ENCODE measurements at regions not wholly inside any gene's neighbourhood (a gene's known extent, or its start where the extent isn't known, plus 50 kb on each side); places are given as distances from the start of the nearest gene placed in this dataset.
A peak's percentile ranks its signal among the peaks of the same experiment; 100 is the strongest.

- H3K9ac ChIP-seq: no peak overlapping the region
- H2AFZ ChIP-seq (ENCODE audit: low read depth): no peak overlapping the region
- no peaks in the 10 kb centered on the region for H3F3A ChIP-seq (replicated peaks; ENCODE audit: insufficient read depth)
- H3K9me2 ChIP-seq: no peaks in the 10 kb centered on the region
- H3K27ac ChIP-seq (ENCODE audit: low read depth in 2 of 2, low read length in 1 of 2): peak overlapping the region in 1 of 2 experiments; percentile 68; a peak in 2 of 4 replicates
- TF ChIP-seq GATA2 (CRISPR knock-in tag; IDR thresholded peaks at IDR 0.05) (no peak), NFIC (IDR thresholded peaks at IDR 0.05; ENCODE audit: borderline replicate concordance) (no peak), SMC3 (IDR thresholded peaks at IDR 0.05; ENCODE audit: low read depth, low read length) (peak; percentile 36; the same call in 1 of the 2 replicates), FOSL2 (IDR thresholded peaks at IDR 0.05; ENCODE audit: borderline replicate concordance, low read depth) (peak; percentile 36; the same call in 1 of the 2 replicates), CTCF (IDR thresholded peaks at IDR 0.05) (peak; percentile 48), RAD21 (IDR thresholded peaks at IDR 0.05; ENCODE audit: low read length) (peak; percentile 45)
- DNase-seq: no peak
- no peak overlapping the region for H3K4me2 ChIP-seq
- CTCF ChIA-PET: interaction anchor here (0.6 to 1.3 kb wide), 3 partner anchors 16 to 473 kb away, joined by 3 to 5 read pairs (median 3); no protein-coding TSS in a partner anchor
- no peaks in the 10 kb centered on the region for H3K79me2 ChIP-seq (ENCODE audit: insufficient read depth)
- no peak overlapping the region for H3K4me3 ChIP-seq (ENCODE audit: low read depth in 2 of 2, low read length in 1 of 2)
- POLR2A ChIA-PET: no interaction called here
- H4K20me1 ChIP-seq (ENCODE audit: insufficient read depth): no peaks in the 10 kb centered on the region
- H3K4me1 ChIP-seq (ENCODE audit: control insufficient read depth in 1 of 2, insufficient read depth in 2 of 2, low read depth in 1 of 2, low read length in 1 of 2): peaks cover 5 to 35% of the 10 kb centered on the region in 2 experiments; a peak in 3 of 4 replicates
- no peaks in the 10 kb centered on the region for H3K36me3 ChIP-seq (replicated peaks in 1 of 2; ENCODE audit: control insufficient read depth in 1 of 2, insufficient read depth in 2 of 2, low read length in 1 of 2)
- WGBS (ENCODE audit: low lambda C conversion rate): 73% methylated on average over 4 of the region's 4 CpGs
- no peaks in the 10 kb centered on the region for H3K9me3 ChIP-seq
- H3K27me3 ChIP-seq (ENCODE audit: insufficient read depth): no peaks in the 10 kb centered on the region
These were observed 487.2 kb downstream of the RPS24 start for GRCh38 chr10:78520737-78521430.

- POLR2A ChIA-PET: interaction anchor here (2.2 kb wide), 1 partner anchor 90 kb away, joined by 5 read pairs; no protein-coding TSS in a partner anchor
- no peaks in the 10 kb centered on the region for H4K20me1 ChIP-seq (ENCODE audit: insufficient read depth)
- H3K9ac ChIP-seq: no peak overlapping the region
- H3K4me3 ChIP-seq (ENCODE audit: low read depth in 2 of 2, low read length in 1 of 2): no peak overlapping the region
- WGBS (ENCODE audit: low lambda C conversion rate): 86% methylated on average over 1 of the region's 1 CpG
- CTCF ChIA-PET: interaction anchor here (1.5 kb wide), 1 partner anchor 672 kb away, joined by 4 read pairs; no protein-coding TSS in a partner anchor
- H3K9me2 ChIP-seq: no peaks in the 10 kb centered on the region
- peak overlapping the region in 1 of 2 experiments; percentile 9; a peak in 1 of 4 replicates for H3K27ac ChIP-seq (ENCODE audit: low read depth in 2 of 2, low read length in 1 of 2)
- TF ChIP-seq REST (IDR thresholded peaks at IDR 0.05; ENCODE audit: low read depth, low read length) (no peak), RCOR1 (IDR thresholded peaks at IDR 0.05; ENCODE audit: low read length) (no peak), TCF12 (IDR thresholded peaks at IDR 0.05) (no peak), TEAD4 (IDR thresholded peaks at IDR 0.05; ENCODE audit: borderline replicate concordance, insufficient read depth) (no peak), EP300 (IDR thresholded peaks at IDR 0.05; ENCODE audit: borderline replicate concordance in 1 of 2, low read depth in 1 of 2, low read length in 1 of 2) (no peak)
- DNase-seq: no peak
- no peaks in the 10 kb centered on the region for H3F3A ChIP-seq (replicated peaks; ENCODE audit: insufficient read depth)
- H3K4me2 ChIP-seq: no peak overlapping the region
- no peaks in the 10 kb centered on the region for H3K27me3 ChIP-seq (ENCODE audit: insufficient read depth)
- no peaks in the 10 kb centered on the region for H3K9me3 ChIP-seq
- H3K36me3 ChIP-seq (replicated peaks in 1 of 2; ENCODE audit: control insufficient read depth in 1 of 2, insufficient read depth in 2 of 2, low read length in 1 of 2): no peaks in the 10 kb centered on the region
- no peaks in the 10 kb centered on the region for H3K79me2 ChIP-seq (ENCODE audit: insufficient read depth)
- H2AFZ ChIP-seq (ENCODE audit: low read depth): no peak overlapping the region
- peaks cover 5 to 24% of the 10 kb centered on the region in 2 experiments; a peak in 3 of 4 replicates for H3K4me1 ChIP-seq (ENCODE audit: control insufficient read depth in 1 of 2, insufficient read depth in 2 of 2, low read depth in 1 of 2, low read length in 1 of 2)
These were observed 489.8 kb downstream of the RPS24 start for GRCh38 chr10:78523453-78523852.
